GM12891 (cell line): ENCODE measurements at regions not wholly inside any gene's neighbourhood (a gene's known extent, or its start where the extent isn't known, plus 50 kb on each side); places are given as distances from the start of the nearest gene placed in this dataset.

Experiments
- POLR2A ChIP-seq: IDR thresholded peaks from 2 replicates; pipeline ENCODE4 v1.6.1; 2011; ENCODE audit warnings: low read depth, low read length, control low read depth
- SPI1 ChIP-seq: IDR thresholded peaks from 2 replicates; pipeline ENCODE4 v1.6.1; 2011; ENCODE audit warnings: low read depth, low read length, control low read depth
- TAF1 ChIP-seq: IDR thresholded peaks from 2 replicates; pipeline ENCODE4 v1.6.1; 2011; ENCODE audit warnings: low read depth, low read length, control low read depth

- TF ChIP-seq SPI1 (no peak), TAF1 (no peak), POLR2A (no peak)
Measured at GRCh38 chr6:165716886-165717285, 53.8 kb upstream of the PDE10A start.
